SK-N-SH (cell line): ENCODE measurements at regions not wholly inside any gene's neighbourhood (a gene's known extent, or its start where the extent isn't known, plus 50 kb on each side); places are given as distances from the start of the nearest gene placed in this dataset.

Source experiments
- CTCF ChIP-seq: fragments of 200-600 bp; sonication (generic); IDR thresholded peaks from 2 replicates; pipeline ENCODE4 v1.6.1; 2017; ENCODE audit warnings: antibody characterized with exemption, mild to moderate bottlenecking, moderate library complexity
- EP300 ChIP-seq, 2 experiments: IDR thresholded peaks; 2 replicates each; pipeline versions ENCODE4 v1.4.0 to v1.6.1; 2012; ENCODE audit warnings: borderline replicate concordance in 1 of 2, low read depth in 1 of 2, low read length in 1 of 2
- EZH2phosphoT487 ChIP-seq: fragments of 200-600 bp; sonication (generic); IDR thresholded peaks from 2 replicates; pipeline ENCODE4 v1.6.1; 2017; ENCODE audit warnings: low read depth, mixed run types, mild to moderate bottlenecking, antibody characterized with exemption, moderate library complexity, borderline replicate concordance
- FOXJ3 ChIP-seq: sonication (generic); formaldehyde crosslinking; IDR thresholded peaks from 2 replicates; pipeline ENCODE4 v1.5.1; 2020; ENCODE audit warnings: mild to moderate bottlenecking, missing genetic modification reagents
- MAX ChIP-seq: IDR thresholded peaks from 2 replicates; pipeline ENCODE4 v1.4.0; 2012; ENCODE audit warnings: low read depth
- NFIC ChIP-seq: IDR thresholded peaks from 2 replicates; pipeline ENCODE4 v1.4.0; 2012; ENCODE audit warnings: borderline replicate concordance
- RAD21 ChIP-seq: IDR thresholded peaks from 2 replicates; pipeline ENCODE4 v1.6.1; 2012; ENCODE audit warnings: mild to moderate bottlenecking, low read length
- REST ChIP-seq: IDR thresholded peaks from 2 replicates; pipeline ENCODE4 v1.6.1; 2012; ENCODE audit warnings: mild to moderate bottlenecking, low read depth, low read length, moderate library complexity
- RFX5 ChIP-seq: IDR thresholded peaks from 2 replicates; pipeline ENCODE4 v1.6.1; 2012; ENCODE audit warnings: mild to moderate bottlenecking, improper control_type of control experiment, low read length
- SMC3 ChIP-seq: IDR thresholded peaks from 2 replicates; pipeline ENCODE4 v1.6.1; 2012; ENCODE audit warnings: low read depth, low read length, improper control_type of control experiment
- USF2 ChIP-seq: fragments of 150-350 bp; IDR thresholded peaks from 2 replicates; pipeline ENCODE4 v1.6.1; 2017; ENCODE audit warnings: antibody characterized with exemption, low read length, low read depth, borderline replicate concordance

- no peak for TF ChIP-seq MAX
- TF ChIP-seq SMC3 = no peak
- no peak for TF ChIP-seq REST
- no peak for TF ChIP-seq CTCF
- no peak for TF ChIP-seq NFIC
- TF ChIP-seq RAD21 = no peak
- no peak for TF ChIP-seq USF2
- no peak for TF ChIP-seq RFX5
- TF ChIP-seq EZH2phosphoT487 = no peak
- no peak for TF ChIP-seq FOXJ3 (CRISPR knock-in tag)
- no peak for TF ChIP-seq EP300 (IDR thresholded peaks at IDR 0.05; ENCODE audit: borderline replicate concordance in 1 of 2, low read depth in 1 of 2, low read length in 1 of 2)
These were observed 87.0 kb downstream of the FAT4 start for GRCh38 chr4:125401784-125402183.
